H1 (cell line): ENCODE measurements at regions not wholly inside any gene's neighbourhood (a gene's known extent, or its start where the extent isn't known, plus 50 kb on each side); places are given as distances from the start of the nearest gene placed in this dataset.

Experiments used
- CBX8 ChIP-seq: fragments of 300-800, 300-1000 bp; sonication (generic); IDR thresholded peaks from 2 replicates; pipeline ENCODE4 v1.7.1; 2016; ENCODE audit warnings: low read depth, low read length, borderline replicate concordance
- CTCF ChIP-seq, 3 experiments: IDR thresholded peaks; 1 replicate in 2 of 3; 2 replicates in 1 of 3; pipeline versions ENCODE4 v1.5.1 to v1.6.1; 2011; ENCODE audit warnings: low read length in 3 of 3, mild to moderate bottlenecking in 3 of 3, inconsistent platforms in 2 of 3, low read depth in 1 of 3, moderate library complexity in 1 of 3; ENCODE audit not compliant: insufficient read depth in 1 of 3; ENCODE audit errors: control extremely low read depth in 1 of 3
- KDM5A ChIP-seq: fragments of 200-600 bp; IDR thresholded peaks from 2 replicates; pipeline ENCODE4 v1.7.1; 2012; ENCODE audit warnings: mild to moderate bottlenecking, low read length, inconsistent platforms, mixed read lengths
- MAX ChIP-seq: IDR thresholded peaks from 2 replicates; pipeline ENCODE4 v1.6.1; 2012; ENCODE audit warnings: inconsistent platforms
- PHF8 ChIP-seq: fragments of 200-600 bp; sonication (generic); conservative IDR thresholded peaks from 2 replicates; pipeline ENCODE4 v1.7.1; 2012; ENCODE audit warnings: low read depth, mild to moderate bottlenecking, inconsistent platforms, low read length, moderate library complexity
- POLR2A ChIP-seq, 2 experiments: IDR thresholded peaks; 1 replicate in 1 of 2; 2 replicates in 1 of 2; pipeline ENCODE4 v1.6.1; 2011; ENCODE audit warnings: low read depth in 2 of 2, low read length in 2 of 2, mild to moderate bottlenecking in 2 of 2; ENCODE audit errors: control extremely low read depth in 1 of 2
- SRF ChIP-seq: IDR thresholded peaks from 2 replicates; pipeline ENCODE4 v1.6.1; 2011; ENCODE audit warnings: mild to moderate bottlenecking, low read depth, low read length, moderate library complexity
- SUZ12 ChIP-seq: fragments of 200-600 bp; sonication (generic); IDR thresholded peaks from 2 replicates; pipeline ENCODE4 v1.6.1; 2012; ENCODE audit warnings: mild to moderate bottlenecking, inconsistent platforms, low read length, moderate library complexity, mixed read lengths
- TEAD4 ChIP-seq: IDR thresholded peaks from 2 replicates; pipeline ENCODE4 v1.6.1; 2012; ENCODE audit warnings: low read depth, low read length, inconsistent platforms, mixed read lengths

GRCh38 chr10:27440021-27440420 is 64.1 kb upstream of the RAB18 start:
- TF ChIP-seq SRF, result no peak
- TF ChIP-seq SUZ12, result no peak
- no peak for TF ChIP-seq CTCF (IDR thresholded peaks at IDR 0.05; ENCODE audit: control extremely low read depth in 1 of 3, insufficient read depth in 1 of 3, low read depth in 1 of 3, low read length in 3 of 3)
- TF ChIP-seq POLR2A (IDR thresholded peaks at IDR 0.05; ENCODE audit: control extremely low read depth in 1 of 2, low read depth in 2 of 2, low read length in 2 of 2), result no peak
- no peak for TF ChIP-seq MAX
- TF ChIP-seq CBX8, result no peak
- TF ChIP-seq KDM5A, result no peak
- TF ChIP-seq PHF8, result no peak
- no peak for TF ChIP-seq TEAD4
